ENCODE measurements at regions not wholly inside any gene's neighbourhood (a gene's known extent, or its start where the extent isn't known, plus 50 kb on each side); places are given as distances from the start of the nearest gene placed in this dataset.
"Not testable (repeated sequence)": the region's sequence is repeated elsewhere in the genome, so short reads cannot be mapped to it uniquely, and the experiment has no call there.

DNA sequence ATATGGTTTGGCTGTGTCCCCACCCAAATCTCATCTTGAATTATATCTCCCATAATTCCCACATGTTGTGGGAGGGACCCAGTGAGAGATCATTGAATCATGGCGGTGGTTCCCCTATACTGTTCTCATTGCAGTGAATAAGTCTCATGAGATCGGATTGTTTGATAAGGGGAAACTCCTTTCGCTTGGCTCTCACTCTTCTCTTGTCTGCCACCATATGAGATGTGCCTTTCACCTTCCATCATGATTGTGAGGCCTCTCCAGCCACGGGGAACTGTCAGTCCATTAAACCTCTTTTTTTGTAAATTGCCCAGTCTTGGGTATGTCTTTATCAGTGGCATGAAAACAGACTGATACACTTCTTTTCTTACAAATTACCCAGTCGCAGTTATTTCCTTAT is 417.6 kb upstream of the RUNX1 start:
- not testable (repeated sequence) for DNase-seq (ENCODE audit: low read depth)

DNA sequence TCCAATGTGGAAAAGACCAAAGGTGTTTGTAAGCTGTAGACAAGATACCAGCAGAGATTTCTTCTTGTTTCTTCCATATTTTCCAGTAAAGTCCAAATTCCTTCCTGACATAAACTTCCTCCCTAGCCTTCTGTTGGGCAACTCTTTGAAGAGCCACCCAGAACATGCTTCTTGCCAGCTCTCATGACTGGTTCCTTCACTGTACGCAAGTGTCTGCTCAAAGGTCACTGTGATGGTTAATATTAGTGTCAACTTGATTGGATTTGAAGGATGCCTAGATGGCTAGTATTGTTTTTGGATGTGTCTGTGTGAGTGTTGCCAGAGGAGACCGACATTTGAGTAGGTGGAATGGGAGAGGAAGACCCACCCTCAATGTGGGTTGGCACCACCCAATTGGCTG is 416.6 kb upstream of the RUNX1 start:
- DNase-seq (ENCODE audit: low read depth), result no peak

DNA sequence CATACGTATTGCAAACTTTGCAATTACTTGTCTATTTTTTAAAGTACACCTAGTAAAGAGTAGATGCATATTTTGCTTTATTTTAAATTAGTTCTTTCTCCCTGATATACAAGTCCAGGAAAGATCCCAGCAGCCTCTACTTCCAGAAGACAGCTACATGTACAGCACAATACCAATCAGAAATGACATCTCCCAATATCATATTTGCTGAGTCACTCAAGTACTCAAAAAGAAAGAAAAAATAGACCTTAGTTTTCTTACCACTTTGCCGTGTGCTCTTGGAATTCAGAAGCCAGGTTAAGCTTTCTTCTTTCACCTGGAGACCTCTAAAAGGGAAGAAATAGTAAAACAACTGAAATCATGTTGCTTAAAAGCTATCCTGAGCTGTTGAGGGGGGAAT is 412.6 kb upstream of the RUNX1 start:
- DNase-seq (ENCODE audit: low read depth), result no peak

DNA sequence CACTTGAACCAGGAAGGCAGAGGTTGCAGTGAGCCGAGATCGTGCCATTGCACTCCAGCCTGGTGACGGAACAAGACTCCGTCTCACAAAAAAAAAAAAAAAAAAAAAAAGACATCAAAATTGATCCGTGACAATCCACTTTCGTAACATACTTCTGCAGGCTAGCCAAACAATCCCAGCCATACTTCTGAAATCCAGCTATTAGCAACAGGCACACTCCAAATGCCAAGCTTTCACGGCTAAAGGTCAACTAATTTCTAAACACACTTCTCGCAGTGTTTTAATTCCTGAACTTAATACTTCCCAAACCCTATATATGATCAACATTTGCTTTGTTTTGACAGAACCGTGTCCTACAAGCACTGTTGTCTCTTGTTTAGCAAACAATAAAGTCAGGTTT is 411.3 kb upstream of the RUNX1 start:
- DNase-seq (ENCODE audit: low read depth), result no peak

DNA sequence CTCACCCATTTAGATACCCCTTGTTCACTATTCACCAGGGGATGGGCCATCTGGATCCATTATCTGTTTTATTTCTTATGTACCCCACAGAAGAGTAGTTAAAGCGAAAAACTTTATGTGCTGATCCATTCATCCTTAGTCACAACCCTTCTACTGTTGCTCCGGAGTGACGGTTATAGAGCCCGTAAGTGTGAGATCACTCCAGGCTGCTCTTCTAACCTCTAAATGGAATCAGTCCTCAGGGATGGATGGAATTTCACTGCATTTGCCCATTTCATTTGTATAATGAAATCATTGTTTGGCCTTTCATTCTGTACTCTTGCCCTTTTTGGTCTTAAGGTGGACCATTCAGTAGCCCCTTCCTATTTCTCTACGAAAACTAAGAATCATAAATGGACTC is 409.3 kb upstream of the RUNX1 start:
- DNase-seq (ENCODE audit: low read depth), result no peak

DNA sequence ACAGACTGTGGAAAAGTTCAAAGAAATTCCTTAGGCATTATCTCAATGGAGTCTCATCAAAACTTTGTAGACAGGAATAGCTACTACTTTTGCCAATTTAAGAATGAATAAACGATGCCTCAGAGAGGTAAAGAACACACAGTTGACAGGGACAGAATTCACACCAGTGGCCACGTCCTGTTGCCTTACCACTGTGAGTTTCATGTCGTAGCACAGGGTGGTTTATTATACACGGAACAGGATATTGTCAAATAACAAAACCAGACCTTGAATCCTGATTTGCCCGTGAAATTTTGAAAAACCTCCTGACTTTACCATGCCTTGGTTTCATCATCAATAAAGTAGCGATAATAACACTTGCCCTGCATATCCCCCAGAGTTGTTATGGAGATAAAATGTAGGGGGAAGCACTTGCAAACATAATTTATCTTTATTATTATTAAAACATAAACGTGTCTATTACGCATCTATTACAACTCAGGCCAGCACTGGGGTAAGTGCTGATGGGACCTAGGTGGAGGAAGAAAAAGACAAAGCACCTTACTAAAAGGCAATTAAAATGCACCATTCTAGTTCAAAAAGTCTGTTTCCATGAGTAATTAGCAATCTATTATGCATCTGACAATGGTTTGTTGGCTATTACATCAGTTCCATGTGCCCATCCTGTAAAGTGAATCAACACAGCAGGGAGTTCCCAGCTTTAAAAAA is 408.1 kb upstream of the RUNX1 start:
- no peak for DNase-seq (ENCODE audit: low read depth)

DNA sequence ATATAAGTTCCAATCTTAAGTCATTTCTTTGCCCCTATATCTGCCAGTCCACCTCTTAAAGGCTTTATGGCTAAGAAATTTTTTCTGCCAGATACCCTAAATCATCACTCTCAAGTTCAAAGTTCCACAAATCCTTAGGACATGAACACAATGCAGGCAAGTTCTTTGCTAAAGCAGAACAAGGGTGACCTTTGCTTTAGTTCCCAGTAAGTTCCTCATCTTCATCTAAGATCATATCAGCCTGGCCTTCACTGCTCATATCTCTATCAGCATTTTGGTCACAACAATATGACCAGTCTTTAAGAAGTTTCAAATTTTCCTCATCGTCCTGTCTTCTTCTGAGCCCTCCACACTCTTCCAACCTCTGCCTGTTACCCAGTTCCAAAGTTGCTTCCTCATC is 402.2 kb upstream of the RUNX1 start:
- no peak for DNase-seq (ENCODE audit: low read depth)

DNA sequence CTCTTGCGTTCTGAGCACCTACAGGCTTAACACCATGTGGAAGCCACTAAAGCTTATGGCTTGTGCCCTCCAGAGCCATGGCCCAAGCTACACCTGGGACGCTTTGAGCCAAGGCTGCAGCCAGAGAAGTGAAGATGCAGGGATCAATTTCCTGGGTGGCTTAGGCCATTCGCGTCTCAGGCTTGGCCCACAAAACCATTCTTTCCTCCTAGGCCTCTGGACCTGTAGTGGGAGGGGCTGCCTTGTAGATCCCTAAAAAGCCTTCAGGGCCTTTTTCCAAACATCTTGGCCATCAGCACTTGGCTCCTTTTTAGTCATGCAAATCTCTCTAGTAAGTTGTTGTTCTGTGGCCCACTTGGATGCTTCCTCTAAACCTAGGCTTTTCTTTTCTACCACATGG is 401.7 kb upstream of the RUNX1 start:
- no peak for DNase-seq (ENCODE audit: low read depth)

DNA sequence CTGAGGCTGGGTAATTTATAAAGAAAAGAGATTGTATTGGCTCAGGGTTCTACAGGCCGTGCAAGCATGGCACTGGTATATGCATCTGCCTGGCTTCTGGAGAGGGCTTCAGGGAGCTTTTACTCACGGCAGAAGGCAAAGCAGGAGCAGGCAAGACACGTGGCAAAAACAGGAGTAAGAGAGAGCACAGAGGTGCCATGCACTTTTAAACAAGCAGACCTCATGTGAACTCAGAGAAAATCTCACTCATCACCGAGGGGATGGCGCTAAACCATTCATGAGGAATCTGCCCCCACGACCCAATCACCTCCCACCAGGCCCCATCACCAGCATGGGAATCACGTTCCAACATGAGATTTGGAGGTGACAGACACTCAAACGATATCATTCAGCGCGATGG is 400.7 kb upstream of the RUNX1 start:
- no peak for DNase-seq (ENCODE audit: low read depth)

DNA sequence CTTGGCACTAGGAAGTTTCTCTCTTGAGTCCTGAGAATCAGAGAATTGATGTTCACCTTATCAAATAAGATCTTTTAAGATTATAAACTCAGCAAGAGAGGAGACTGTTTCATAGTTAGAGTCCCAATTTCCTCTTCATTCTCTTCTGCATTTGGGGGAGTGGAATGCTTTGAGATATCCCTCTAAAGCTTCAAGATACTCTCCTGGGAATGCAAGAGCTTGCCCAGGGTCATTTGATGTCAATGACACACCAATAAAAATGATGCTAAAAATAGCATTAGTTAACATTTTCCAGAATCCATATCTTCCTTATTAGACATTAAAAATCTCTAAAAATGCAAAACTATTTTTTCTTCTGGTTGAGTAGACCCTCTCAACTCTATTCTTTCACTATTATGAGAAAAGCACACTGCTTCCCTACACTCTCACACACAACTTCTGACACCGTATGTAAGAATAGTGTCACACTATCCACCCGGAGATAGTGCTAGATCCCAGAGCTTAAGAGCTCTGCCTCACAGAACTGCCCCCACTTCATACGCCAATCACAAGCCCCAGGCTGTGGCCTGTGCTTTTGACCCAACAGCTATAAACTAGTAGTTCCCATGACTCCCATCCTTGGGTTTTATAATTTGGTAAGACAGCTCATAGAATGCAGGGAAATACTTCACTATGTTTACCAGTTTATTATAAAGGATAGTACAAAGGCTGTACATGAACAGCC is 399.9 kb upstream of the RUNX1 start:
- no peak for DNase-seq (ENCODE audit: low read depth)

DNA sequence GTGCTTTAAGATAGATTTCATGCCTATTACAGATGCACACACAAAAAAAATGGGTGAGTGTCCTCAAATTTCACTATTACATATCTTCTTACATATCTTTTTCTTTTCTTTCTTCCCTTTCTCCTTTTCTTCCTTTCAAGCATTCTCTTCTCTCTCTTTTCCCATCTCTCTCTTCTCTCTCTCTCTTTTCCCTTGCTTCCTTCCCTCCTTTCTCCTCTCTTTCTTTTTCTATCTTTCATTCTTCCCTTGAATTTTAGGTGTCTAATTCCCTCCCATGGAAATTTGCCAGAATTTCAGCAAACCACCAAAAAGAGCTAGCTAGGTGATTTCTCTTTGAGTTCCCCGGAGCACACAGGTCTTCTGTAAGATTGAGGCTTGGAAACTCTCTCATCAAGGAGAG is 395.3 kb upstream of the RUNX1 start:
- DNase-seq (ENCODE audit: low read depth), result no peak

DNA sequence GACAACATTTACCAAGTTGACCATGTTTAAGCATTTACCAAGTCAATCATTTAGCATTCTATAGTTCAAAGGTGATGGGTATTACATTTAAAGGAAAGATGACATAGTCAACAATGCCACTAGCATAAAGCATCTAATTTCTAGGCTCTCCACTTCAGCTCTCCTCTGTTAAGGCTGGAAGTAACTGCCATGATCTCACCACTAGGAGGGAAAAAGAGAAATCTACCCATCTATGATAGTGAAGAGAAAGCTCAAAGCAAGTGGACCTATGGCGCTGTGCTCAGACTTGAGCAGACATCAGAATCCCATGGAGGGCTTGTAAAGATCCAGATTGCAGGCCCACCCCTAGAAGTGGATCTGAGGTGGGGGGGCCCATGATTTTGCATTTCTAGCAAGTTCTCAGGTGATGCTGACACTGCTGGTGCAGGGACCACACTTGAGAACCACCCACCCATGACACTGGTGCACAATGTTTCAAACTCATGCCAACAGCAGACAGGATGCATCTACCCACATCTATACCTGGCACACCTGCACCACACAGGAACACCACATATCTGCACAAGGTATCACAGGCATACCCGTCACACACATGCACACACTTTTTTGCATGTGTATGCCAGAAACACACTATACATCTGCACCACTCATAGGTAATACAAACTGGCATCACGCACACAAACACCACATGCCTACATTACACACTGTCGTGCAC is 392.9 kb upstream of the RUNX1 start:
- DNase-seq (ENCODE audit: low read depth), result no peak

DNA sequence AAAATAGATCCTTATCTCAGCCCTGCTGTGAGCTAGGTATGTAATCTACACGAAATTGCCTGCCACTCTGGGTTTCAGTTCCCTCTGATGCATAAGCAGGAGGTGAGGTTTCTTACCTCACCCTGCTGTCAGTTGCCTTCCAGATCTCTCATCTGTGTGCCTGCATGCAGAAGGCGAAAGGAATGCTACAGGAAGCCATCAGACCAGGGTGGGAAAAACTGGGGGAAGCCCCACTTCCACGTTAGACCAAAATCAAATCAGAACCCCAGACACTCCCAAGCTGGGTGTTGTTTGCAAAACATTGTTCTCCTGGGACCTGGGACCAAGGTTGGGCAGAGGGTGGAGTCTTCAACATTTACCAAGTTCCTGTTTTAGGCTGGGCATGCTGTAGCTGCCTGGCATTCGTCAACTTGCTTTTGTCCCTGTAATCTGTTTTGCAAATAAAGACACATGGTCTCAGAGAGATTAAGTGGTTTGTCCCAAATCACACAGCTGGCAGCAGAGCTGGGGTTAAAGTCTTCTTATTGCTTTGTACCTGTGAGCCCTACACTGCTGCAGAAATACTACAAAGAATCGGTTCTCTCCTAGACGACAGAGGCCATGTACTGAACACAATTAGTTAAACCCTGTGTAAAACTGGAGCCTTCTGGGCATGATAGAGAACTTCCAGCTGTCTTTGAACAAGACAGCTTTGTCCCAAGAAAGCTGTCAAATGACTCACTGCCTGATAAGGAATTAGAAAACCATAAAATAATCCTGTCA is 389.7 kb upstream of the RUNX1 start:
- DNase-seq (ENCODE audit: low read depth), result no peak

DNA sequence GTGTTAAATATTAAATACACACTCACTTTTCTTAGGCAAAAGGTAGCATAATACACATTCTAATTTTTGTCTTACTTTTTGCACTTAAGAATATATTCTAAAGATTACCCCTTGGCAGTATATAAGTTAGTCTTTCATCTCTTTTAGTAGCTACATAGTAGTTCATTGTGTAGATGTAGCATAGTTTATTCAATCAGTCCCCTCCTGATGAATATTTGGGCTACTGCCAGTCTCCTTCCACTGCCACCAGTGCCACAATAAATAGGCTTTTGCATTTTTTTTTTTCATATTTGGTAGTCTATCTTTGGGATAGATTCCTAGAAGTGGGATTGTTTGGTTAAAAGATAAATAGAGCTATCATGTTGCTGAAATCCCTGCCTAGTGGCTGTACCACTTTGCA is 388.8 kb upstream of the RUNX1 start:
- no peak for DNase-seq (ENCODE audit: low read depth)

DNA sequence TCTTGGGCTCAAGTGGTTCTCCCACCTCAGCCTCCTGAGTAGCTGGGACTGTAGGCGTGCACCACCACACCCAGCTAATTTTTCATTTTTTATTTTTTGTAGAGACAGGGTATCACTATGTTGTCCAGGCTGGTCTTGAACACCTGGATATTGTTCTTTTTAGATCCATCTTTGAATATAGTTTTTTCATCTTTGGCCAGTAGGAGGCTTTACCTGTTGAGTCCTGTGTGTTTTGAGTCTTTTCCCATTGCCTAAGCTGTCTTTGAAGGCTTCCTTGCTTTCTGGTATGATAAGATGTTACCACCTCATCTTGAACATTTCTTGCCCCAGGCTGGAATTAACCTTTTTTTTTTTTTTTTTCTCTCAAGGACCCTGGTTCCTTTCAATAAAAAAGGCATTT is 387.8 kb upstream of the RUNX1 start:
- DNase-seq (ENCODE audit: low read depth), result no peak

DNA sequence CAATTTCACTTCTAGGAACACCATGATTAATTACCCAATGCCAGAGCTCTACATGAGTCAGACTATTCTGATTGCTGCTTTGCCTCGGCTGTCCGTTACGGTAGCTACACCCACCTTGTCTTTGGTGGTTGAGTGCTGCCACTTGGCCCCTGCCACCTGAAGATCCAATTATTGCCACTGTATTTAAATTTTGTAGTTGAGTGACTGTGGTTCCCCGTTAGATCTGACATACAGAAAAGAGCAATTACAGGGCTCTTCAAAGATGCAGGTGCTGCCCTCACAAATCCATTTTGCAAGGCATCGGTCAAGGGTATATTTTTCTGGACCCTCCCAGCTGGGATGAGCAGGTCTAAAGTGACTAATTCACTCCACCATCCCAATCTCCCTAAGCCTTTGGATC is 383.5 kb upstream of the RUNX1 start:
- DNase-seq (ENCODE audit: low read depth), result not testable (repeated sequence)

DNA sequence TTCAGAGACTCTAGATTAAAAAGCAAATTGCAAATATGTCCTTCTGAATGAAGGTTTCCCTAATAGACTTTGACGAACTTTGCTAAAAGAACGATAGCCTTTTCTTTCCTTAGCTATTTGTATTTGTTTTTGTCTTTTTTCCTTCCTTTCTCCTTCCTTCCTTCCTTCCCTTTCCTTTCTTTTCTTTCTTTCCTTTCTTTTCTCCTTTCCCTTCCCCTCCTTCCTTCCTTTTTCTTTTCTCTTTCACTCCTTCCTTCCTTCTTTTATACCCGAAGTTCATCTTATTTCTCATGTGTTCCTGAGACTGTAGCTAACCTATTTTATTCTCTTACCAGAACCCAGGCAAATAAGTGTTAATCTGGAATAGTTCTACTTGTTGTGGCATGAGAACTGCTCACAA is 381.2 kb upstream of the RUNX1 start:
- no peak for DNase-seq (ENCODE audit: low read depth)

DNA sequence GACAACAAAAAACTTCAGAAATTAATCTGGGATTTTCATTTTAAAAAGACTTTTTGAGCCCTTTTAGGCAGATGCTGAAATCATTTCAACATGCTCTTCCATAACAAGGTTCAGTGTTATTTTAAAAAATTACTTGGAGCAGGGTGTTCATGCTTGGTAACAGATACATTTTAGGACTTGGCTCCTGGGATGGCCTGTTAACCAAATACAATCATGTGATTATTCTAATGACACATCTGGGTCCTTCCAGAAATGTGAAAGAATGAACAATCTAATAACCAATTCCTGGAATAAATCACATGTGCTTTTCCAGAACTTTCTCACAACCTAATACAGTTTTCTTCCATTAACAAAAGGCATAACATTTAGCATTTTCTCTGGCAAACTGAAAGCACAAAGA is 379.8 kb upstream of the RUNX1 start:
- DNase-seq (ENCODE audit: low read depth), result no peak

DNA sequence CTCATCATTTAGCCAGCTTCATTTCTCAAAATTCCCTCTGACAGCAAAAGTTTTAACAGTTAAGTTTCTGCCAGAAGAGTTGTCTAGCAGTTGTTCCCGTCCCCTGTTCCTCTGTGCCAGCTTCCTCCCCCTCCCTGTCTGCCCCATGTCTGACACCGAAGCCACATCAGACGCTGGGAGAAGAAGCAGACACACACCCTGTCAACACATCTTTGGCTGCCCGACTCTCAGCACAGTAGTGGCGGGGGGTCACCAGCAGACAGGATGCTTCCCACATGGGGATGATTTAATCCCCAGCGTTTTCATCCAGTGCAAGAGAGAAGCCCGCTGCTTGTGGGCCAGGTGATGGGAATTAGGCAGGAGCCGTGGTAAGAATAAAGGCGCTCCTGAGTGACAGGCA is 379.4 kb upstream of the RUNX1 start:
- DNase-seq (ENCODE audit: low read depth), result no peak

DNA sequence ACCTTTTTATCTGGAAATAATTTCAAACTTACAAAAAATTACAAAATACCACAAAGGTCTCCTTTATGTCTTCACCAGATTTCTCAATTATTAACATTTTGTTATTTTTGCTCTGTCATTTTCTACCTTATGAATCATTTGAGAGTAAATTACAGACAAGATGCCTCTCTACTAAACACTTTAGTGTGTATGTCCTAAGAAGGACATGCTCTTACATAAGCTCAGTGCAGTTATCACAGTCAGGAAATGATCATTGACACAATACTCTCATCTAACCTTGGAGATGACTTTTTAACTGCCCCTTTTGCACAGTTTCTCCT is 378.9 kb upstream of the RUNX1 start:
- DNase-seq (ENCODE audit: low read depth), result no peak

DNA sequence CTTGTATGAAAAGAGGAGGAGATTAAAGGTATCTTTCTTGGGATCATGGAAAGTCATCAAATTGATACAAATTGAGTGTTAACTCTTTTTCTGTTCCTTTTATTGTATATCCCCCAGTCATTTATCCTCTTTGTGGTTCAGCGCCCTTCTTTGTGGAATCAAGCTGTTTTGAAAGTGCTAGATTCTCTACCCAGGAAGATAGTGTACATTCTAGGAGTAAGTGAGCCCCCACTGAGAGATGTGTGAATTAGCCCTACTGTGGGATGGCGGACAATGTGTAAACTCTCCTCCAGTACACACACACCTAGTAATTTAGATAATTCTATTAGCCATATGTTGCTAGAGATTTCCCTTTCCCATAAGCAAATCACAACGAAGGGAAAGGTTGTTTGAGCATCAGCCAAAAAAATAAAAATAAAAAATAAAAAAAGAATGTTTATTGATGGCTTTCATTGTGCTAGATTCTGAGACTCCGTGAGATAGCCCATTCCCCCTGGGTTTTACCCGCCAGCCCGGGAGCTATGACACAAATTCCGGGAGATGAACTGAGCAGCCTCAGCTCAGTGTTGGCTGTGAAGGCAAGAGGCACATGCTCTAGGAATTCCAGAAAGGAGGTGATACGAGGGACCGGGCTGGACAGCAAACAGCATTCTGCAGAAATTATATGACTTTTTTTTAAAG is 378.4 kb upstream of the RUNX1 start:
- DNase-seq (ENCODE audit: low read depth), result no peak

DNA sequence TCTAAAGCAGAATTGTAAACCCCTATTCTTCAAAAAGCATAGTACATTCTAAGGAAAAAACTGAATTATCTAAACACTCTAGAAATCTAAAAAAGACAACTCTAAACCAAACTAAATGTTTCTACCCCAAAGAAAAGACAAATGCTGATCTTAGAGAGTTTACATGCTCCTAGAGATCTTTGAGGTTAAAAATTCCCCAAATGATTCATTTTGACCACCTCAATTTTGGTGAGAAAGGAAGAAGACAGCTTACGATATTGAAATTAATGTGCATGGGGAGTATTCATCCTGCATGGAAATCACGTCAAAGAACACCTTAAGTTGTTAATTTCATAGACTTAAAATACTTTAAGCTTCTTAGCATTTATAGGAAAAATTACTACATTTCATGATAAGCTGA is 377.8 kb upstream of the RUNX1 start:
- DNase-seq (ENCODE audit: low read depth), result no peak
